ENCODE measurements at regions not wholly inside any gene's neighbourhood (a gene's known extent, or its start where the extent isn't known, plus 50 kb on each side); places are given as distances from the start of the nearest gene placed in this dataset.
A peak's percentile ranks its signal among the peaks of the same experiment; 100 is the strongest.

GRCh38 chr2:18422432-18423165 is 137.9 kb downstream of the RDH14 start:
- DNase-seq: no peak

- no peak for DNase-seq
These were observed 146.6 kb downstream of the RDH14 start for GRCh38 chr2:18413676-18414396.

- DNase-seq: no peak
These were observed 147.3 kb downstream of the RDH14 start for GRCh38 chr2:18412980-18413675.

GRCh38 chr2:18411626-18412025 is 148.8 kb downstream of the RDH14 start:
- no peak for DNase-seq

GRCh38 chr2:18410543-18410942 is 149.9 kb downstream of the RDH14 start:
- DNase-seq: no peak

- DNase-seq: no peak
These were observed 151.8 kb downstream of the RDH14 start for GRCh38 chr2:18408638-18409037.

GRCh38 chr2:18406219-18406618 is 154.2 kb downstream of the RDH14 start:
- DNase-seq: no peak

- peak; percentile 38 for DNase-seq
These were observed 155.7 kb downstream of the RDH14 start for GRCh38 chr2:18404708-18405107.

- no peak for DNase-seq
These were observed 156.4 kb downstream of the RDH14 start for GRCh38 chr2:18403921-18404522.

GRCh38 chr2:18402831-18403230 is 157.6 kb downstream of the RDH14 start:
- no peak for DNase-seq

GRCh38 chr2:18401471-18401870 is 159.0 kb downstream of the RDH14 start:
- no peak for DNase-seq

- DNase-seq: no peak
These were observed 160.9 kb downstream of the RDH14 start for GRCh38 chr2:18399601-18400000.

- no peak for DNase-seq
These were observed 161.6 kb downstream of the RDH14 start for GRCh38 chr2:18398833-18399232.

- no peak for DNase-seq
These were observed 164.0 kb downstream of the RDH14 start for GRCh38 chr2:18396329-18397010.

GRCh38 chr2:18395555-18395954 is 164.9 kb downstream of the RDH14 start:
- DNase-seq: no peak

- peak; percentile 65 for DNase-seq
These were observed 172.8 kb downstream of the RDH14 start for GRCh38 chr2:18387441-18388206.

- no peak for DNase-seq
These were observed 176.2 kb downstream of the RDH14 start for GRCh38 chr2:18384242-18384641.

- DNase-seq: no peak
These were observed 179.1 kb downstream of the RDH14 start for GRCh38 chr2:18381386-18381785.

- no peak for DNase-seq
These were observed 180.1 kb downstream of the RDH14 start for GRCh38 chr2:18380321-18380720.

GRCh38 chr2:18379870-18380269 is 180.6 kb downstream of the RDH14 start:
- DNase-seq: no peak

- peak; percentile 56 for DNase-seq
These were observed 182.3 kb downstream of the RDH14 start for GRCh38 chr2:18378020-18378653.

- no peak for DNase-seq
These were observed 183.5 kb downstream of the RDH14 start for GRCh38 chr2:18376936-18377335.
